NCI-H2227 treated with DMSO at 0.1 percent for 48 hours (cell line): ENCODE measurements at regions not wholly inside any gene's neighbourhood (a gene's known extent, or its start where the extent isn't known, plus 50 kb on each side); places are given as distances from the start of the nearest gene placed in this dataset.

ENCODE experiments used
- DNase-seq: peaks from one replicate; lab custom pipeline; 2025; lab: John Stamatoyannopoulos, UW

DNA sequence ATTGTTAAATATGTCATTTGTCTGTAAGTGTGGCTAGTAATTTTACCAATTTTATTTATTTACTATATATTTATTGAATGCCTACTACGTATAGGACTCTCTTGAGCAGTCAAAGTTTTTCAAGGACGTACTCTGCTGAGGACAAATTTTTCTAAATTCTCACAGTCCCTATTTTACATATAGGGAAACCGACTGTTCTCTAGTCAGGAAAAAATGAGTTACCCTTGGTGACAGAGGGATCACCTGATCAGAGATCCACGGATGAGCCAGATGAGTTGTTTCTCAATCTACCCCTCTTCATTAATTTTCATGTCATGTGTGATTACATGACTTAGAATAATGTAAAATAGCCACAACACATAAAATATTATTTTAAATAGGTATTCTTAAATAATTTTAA is 96.2 kb upstream of the SLC38A2 start:
- DNase-seq: no peak

- DNase-seq: no peak
These were observed 95.6 kb upstream of the SLC38A2 start for GRCh38 chr12:46468160-46468559.

DNA sequence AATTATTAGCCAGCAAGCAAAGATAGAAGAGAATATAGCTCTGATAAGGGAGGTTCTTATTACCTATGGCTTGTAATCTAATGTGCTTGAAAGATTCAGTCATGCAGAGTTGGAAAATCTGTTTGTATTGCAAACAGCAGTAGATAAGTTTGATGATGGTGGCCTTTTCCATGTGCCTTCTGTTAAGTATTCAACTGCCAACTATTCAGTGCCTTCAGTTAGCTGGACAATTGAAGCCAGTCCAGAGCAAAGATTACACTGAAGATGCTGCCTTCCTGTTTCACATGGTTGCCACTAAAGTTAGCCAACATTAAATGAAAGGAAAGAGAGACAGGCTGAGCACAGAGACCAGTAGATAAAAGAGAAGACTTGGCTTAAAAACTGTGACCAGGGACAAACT is 92.7 kb upstream of the SLC38A2 start:
- DNase-seq: no peak

DNA sequence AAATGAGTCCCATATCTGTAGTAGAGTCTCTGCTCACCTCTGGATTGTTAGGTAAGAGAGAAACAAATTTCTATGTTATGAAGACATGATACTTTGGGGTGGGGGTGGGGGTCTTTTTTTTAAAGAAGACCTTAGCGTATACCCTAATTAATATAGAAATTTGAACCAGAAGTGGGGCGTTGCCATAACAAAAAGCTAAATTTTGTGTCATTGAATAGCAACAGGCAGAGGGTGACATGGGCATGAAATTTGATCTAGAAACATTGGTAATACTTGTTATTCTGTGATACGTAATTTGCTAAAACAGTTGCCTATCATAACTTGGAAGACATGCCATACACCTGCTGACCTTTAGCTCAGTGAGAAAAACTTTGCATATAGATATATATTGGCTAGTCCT is 92.3 kb upstream of the SLC38A2 start:
- DNase-seq: no peak

DNA sequence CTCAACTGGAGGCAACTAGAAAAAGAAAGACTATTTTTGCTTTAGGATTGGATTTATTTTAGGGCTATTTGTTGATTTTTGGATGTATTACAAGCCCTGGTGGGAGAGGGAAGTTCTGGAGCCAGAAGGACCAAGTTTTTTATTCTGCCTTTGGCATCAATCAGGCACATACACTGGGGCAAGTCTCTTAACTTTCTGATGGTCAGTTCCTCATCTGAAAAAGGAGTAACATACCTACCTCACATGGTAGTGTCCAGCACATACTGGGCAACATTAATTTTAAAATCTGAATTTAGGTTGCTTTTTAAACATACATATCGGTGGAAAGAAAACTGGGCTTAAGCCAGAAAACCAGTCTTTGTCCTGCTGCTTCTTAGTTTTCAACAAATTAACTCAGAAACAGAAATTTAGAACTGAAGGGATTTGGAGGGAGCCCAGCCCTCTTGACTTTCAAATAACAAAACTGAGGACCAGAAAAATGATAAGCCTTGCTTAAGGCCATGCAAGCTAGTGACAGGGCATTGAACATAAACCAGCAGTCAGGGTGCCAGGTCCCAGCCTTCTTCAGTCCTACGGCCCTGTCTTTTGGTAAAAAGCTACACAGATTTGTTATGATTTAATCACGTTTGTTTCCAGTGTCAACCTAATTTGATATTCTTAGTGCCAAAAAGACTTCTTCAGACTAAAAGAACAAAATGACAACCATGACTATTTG is 90.2 kb upstream of the SLC38A2 start:
- DNase-seq: no peak

DNA sequence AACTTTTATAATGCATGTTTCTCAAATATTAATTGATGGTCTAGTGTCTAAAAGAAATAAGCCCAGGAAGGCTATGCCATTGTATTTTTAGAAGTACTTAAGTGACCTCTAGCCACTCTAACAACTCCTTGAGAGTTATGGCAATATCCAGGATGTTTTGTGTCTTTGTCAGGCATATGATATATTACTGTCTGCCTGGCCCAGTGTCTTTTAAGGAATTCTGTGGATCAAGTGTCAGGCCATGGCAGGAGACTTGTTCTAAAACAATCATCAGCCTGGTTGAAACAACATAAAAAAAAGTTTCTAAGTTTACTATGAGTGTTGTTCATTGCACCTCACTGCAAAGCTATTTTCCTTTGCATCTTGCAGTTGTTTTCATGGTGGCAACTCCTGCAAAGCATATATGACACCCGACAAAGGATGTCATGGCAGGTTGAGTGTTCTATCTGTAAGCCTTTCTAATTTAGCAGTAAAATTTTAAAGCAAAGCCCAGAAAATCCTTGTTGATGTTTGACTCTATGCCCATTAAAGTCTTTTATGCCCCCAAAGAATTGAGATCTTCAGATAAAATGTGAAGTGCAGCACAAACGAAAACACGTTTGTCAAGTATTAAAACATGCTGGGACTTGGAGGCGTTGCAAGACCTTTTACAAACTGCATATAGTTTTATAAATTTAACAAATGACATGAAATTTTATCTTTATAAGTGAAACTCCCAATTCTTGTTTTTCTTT is 89.5 kb upstream of the SLC38A2 start:
- no peak for DNase-seq

DNA sequence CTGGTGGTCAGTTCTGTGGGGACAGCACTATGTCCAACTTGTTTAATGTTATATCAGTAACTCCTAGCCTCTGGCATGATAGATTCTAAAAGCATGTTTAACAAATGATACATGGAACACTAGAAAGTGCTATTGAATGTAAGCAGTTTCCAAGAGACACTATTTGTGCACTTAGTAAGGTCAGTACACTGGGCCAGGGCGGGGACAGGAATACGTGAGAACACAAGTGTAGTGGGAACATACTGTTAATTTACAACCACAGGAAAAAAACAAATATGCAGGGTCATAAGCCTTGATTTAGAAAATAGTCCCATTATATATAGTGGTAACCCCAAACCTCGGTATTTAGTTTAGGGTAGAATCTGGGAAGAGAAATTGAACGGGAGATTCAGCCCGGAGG is 88.9 kb upstream of the SLC38A2 start:
- DNase-seq: no peak

DNA sequence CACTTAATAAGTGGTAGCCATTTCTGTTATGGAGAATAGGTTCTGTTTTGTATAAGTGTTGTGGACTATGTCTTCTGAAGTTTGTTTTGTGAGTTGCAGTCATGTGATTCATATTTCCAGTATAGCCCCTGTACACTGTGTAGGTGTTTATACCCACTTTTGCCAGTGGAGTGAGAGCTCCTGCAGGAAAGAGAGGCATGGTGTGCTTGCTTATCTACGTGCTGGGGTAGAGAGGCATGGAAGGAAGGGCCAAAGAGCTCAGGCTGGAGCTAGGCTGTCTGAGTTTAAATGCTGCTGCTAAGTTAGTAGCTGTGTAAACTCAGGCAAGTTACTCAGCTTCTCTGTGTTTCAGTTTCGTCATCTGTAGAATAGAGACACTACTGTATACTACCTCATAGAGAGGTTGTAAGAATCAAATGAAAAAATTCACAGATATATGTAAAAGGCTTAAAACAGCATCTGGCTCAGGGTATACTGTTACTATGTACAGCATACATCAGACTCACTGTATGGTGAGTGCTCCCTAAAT is 88.2 kb upstream of the SLC38A2 start:
- DNase-seq: no peak

GRCh38 chr12:46459861-46460545 is 87.4 kb upstream of the SLC38A2 start:
- no peak for DNase-seq

DNA sequence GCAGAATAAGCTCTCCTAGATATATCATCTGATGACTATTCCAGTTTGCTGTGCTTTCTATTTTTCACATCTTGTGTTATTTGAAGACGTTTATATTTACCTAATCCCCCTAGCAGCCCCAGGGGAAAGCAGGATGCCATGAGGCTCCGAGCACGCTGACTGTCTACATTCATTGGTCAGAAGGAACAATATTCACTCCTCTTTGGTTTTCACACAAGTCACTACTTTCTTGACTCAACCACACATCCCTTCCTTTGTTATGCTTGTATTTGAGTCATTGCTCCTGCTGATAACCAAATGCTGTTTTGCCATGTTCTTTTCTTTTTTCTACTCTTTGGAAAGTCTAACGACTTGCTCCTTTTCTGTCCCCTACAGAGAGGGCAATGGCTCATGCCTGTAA is 86.5 kb upstream of the SLC38A2 start:
- no peak for DNase-seq

DNA sequence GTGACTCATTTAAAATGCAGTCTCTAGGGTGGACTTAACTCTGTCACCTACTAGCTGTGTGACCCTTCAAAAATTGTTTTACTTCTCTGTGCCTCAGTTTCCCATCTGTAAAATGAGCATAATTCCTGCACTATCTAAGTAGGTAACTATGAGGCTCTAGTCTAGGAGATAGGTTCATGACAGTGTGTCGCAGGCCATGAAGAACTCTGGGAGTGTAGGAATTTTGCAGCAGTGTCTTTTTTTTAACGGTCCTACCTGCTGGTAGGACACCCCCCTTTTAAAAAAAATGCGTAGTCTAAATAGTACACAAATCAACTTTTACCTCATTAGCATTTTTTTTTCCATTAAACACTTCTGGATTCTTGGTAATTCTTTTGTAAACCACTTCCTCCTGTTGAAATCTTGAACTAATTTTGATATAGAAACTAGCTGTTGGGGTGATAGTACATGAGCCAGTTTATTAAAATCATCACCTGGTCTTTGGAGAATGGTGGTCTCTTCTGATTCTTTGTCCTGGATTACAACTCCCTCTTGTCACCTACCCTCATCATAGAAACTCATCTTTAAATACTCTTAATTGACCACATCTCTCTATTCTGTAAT is 86.0 kb upstream of the SLC38A2 start:
- no peak for DNase-seq

- no peak for DNase-seq
These were observed 85.4 kb upstream of the SLC38A2 start for GRCh38 chr12:46457958-46458357.

DNA sequence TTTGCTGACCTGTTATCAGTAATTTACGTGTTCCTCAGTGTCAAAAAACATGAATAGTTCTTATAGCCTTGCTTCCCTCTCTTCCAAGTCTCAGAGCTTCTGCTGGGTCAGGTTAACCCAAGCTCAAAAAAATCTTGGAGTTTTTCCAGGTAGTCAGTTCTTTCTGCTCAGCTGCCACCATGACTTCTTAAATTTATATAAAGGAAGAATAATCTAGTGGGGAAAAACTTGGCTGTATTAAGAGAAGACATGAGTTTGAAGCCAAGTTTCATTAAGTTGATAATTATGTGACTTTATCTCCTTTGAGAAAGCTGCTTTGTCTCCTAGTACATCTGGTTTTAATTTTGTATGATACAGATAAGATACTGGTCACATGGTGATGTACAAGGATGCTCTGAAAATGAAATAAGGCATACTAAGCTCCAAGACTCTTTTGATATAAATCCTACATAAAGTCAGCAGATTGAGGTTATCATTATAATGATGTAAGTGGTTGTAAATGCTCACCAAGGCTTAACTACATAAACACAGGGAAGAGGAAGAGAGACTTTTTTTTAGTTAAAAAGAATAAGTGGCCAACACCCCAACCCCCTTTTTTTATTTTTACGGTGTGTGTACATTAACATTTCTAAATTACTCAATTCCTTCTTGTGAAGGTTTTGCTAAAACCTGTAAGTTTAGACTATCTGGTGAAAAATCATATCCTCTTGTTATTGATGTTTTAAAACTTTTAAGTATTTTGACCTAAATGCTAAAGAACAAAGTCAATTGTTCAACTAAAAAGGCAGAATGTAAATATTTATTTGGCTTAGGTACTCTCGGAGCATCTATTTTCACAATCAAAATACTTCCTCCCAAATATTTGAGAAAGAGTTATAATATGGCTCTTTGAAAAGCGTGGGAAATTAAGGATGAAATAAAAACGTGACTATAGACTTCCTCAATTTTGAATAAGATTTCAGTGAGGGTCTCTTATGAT is 84.1 kb upstream of the SLC38A2 start:
- DNase-seq: no peak

DNA sequence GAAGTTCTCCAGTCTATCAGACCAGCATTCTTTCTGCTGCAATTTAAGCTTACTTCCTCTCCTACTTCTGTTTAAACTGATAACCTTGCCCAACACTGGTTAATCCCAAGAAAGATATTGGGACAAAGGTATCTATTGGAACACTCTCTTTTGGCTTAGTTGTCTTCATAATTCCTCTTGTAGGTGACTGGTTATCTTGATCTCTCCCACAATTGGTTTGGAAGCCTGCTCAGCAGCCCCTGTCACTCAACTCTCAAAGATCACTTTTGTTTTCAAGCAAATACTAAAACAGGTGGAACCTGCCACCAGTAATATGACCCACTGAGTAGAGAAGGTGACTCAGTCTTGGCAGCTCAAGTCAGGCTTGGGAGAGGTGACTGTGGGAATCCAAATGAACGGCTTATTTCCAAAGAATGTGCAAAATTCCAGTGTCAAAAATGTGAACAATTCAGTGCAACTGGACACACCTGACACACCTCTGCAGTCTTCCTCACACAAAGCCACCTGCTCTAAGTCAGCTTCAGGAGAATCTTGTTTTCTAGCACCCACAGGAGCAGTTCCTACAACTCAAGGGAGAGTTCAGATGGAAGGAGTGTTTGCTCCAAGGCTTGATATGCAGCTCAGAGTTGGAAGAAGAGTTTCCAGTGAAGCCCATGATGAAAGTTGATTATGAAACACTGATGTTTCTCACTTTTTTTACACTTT is 83.2 kb upstream of the SLC38A2 start:
- DNase-seq: no peak

DNA sequence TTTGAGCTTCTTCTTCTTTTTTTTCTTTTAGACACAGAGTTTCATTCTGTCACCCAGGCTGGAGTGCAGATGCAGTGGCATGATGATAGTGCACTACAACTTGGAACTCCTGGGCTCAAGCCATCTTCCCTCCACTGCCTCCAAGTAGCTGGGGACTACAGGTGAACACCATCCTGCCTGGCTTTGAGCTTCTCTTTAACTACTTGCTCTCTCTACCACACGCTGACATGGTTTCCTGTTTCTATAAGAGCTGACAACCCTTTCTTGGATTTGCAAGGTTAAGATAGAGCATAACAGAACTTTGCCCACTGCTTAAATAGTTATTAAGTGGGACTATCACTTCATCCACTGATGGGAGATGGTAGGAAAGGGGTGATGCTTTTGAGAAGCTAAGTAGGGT is 82.4 kb upstream of the SLC38A2 start:
- no peak for DNase-seq

GRCh38 chr12:46453428-46453827 is 80.9 kb upstream of the SLC38A2 start:
- no peak for DNase-seq

DNA sequence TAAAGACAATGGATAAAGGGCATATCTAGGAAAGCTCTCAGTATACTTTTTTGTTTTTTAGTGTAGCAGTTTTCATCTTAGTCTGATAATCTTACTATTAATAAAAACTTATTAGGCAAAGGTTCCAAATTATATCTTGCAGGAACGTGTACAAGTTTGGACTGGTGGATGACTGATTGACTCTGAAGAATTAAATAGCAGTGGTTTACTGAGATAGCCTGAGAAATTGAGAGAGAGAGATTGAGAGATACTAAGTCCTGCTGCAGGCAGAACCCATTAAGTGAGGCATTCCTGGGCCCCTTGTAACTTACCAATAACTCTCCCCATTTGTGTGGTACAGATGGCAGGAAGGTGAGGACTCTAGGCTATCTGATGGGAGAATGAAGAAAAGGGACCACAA is 80.2 kb upstream of the SLC38A2 start:
- no peak for DNase-seq

- no peak for DNase-seq
These were observed 79.6 kb upstream of the SLC38A2 start for GRCh38 chr12:46452061-46452615.

- no peak for DNase-seq
These were observed 78.9 kb upstream of the SLC38A2 start for GRCh38 chr12:46451276-46452021.

GRCh38 chr12:46450279-46450748 is 77.7 kb upstream of the SLC38A2 start:
- no peak for DNase-seq
